ENCODE measurements at regions not wholly inside any gene's neighbourhood (a gene's known extent, or its start where the extent isn't known, plus 50 kb on each side); places are given as distances from the start of the nearest gene placed in this dataset.
"Not testable (repeated sequence)": the region's sequence is repeated elsewhere in the genome, so short reads cannot be mapped to it uniquely, and the experiment has no call there.

DNA sequence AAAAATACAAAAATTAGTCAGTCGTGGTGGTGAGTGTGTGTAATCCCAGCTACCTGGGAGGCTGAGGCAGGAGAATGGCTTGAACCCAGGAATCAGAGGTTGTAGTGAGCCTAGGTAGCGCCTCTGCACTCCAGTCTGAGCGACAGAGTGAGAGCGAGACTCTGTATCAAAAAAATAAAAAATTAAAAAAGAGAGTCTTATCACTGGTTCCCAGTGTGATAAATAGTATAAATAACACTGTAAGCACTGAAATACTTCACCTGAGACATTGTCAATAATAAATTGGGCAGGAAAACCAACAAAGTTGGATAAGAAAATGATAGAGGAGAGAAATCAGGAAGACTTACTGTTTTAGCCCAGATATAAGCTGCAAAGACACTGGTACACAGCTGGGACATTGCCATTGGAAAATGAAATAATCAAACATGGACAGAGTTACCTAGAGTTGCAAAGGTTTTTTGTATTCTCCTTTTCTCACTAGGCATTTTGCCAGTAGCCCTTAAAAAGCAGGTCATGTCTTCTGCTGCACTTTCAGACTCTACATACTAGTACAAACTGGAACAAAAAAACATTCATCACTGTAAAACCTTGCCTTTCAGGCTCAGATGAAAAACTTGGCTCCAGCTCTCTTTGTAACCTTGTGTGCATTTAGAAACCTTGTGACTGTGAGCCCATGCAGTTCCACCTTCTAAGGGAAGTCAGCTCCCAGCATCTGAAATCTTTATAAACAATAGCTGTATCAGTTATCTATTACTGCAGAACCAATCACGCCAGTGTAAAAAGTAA is 55.0 kb upstream of the PPP1R2C start:
- Histone ChIP-seq H3K9me3 (no peaks in the 10 kb centered on the region), H3K4me3 (no peak overlapping the region), H3K36me3 (no peaks in the 10 kb centered on the region), H3K27me3 (no peaks in the 10 kb centered on the region), H3K27ac (no peak overlapping the region), H3K4me1 (no peaks in the 10 kb centered on the region)
- DNase-seq (ENCODE audit: low spot score in 2 of 2), result no peak
- intact Hi-C loops (cut with DNase I), result no loop called here
- TF ChIP-seq, protein P1, sequence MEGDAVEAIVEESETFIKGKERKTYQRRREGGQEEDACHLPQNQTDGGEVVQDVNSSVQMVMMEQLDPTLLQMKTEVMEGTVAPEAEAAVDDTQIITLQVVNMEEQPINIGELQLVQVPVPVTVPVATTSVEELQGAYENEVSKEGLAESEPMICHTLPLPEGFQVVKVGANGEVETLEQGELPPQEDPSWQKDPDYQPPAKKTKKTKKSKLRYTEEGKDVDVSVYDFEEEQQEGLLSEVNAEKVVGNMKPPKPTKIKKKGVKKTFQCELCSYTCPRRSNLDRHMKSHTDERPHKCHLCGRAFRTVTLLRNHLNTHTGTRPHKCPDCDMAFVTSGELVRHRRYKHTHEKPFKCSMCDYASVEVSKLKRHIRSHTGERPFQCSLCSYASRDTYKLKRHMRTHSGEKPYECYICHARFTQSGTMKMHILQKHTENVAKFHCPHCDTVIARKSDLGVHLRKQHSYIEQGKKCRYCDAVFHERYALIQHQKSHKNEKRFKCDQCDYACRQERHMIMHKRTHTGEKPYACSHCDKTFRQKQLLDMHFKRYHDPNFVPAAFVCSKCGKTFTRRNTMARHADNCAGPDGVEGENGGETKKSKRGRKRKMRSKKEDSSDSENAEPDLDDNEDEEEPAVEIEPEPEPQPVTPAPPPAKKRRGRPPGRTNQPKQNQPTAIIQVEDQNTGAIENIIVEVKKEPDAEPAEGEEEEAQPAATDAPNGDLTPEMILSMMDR (IDR thresholded peaks at IDR 0.05), result no peak

DNA sequence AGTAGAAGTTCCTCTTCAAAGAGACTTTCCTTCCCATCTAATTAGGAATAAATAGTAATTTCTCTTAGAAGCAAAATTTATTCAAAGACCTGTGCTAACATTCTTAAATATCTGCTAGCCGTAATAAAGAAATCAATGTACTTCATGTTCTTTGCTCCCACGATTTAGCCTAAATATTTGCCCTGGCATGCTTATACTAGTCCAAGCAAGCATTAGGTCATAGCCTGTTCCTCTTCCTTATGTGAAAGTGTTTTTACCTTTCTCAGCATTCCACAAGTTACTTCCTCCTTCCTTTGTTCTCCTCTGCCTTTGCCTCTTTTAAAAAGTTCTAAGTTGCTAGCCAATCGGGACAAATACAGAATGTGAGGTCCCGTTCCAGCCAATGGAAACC is 55.6 kb upstream of the PPP1R2C start:
- H3K4me3 ChIP-seq; intact Hi-C loops (cut with DNase I); H3K9me3 ChIP-seq; H3K27ac ChIP-seq; DNase-seq (ENCODE audit: low spot score in 2 of 2); H3K27me3 ChIP-seq; H3K36me3 ChIP-seq; H3K4me1 ChIP-seq: not testable (repeated sequence)

DNA sequence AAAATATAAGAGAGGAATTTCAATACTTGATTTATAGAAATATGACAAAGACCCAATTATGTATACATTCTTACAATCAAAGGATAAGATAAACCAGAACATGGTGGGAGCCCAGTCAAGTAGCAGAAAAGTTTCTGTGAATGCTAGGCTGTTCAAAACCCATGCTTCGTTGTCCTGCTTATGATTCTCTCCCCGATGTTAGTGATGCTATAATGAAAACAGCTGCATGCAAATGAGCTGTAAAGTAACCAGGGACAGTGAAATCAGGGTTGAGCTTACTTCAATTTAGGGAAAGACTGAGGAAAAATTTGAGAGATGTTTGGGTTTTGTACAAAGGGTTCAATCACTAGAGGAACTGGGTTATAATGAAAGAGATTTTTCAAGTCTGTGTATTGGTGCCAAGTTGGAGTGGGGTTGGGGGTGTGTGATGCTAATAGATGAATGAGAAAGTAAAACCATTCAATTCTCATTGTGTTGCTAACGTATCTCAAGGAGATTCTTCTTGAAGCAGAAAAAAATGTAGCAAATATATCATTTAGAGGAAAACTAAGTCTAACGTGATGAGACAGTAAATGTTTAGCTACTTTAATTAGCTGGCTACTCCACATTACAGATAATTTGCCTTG is 59.3 kb upstream of the PPP1R2C start:
- H3K4me1 ChIP-seq, result no peaks in the 10 kb centered on the region

DNA sequence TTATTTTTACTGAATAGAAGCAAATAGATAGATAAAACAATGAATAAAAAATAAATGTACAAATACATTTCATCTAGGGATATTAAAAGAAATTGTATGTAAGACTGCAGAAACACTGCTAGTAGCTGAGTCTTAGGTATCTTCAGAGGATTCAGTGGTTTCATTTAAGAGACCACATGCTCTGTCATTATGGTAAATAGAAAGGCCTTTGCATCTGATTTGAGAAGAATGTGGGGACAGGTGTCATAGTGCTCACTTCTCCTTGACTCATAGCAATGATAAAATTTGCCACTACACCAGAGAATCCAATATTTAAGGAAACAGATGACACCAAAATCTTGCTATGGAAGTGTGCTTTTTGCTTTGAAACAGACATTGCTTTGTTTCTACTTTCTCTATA is 59.8 kb upstream of the PPP1R2C start:
- Histone ChIP-seq H3K27me3 (no peaks in the 10 kb centered on the region), H3K27ac (no peak overlapping the region), H3K4me1 (no peaks in the 10 kb centered on the region), H3K9me3 (no peaks in the 10 kb centered on the region), H3K4me3 (no peak overlapping the region), H3K36me3 (no peaks in the 10 kb centered on the region)
- TF ChIP-seq, protein P1 (IDR thresholded peaks at IDR 0.05), result no peak
- no peak for DNase-seq (ENCODE audit: low spot score in 2 of 2)
- intact Hi-C loops (cut with DNase I), result no loop called here

More for the DNA sequence above, 59.3 kb upstream of the PPP1R2C start:
- H3K9me3 ChIP-seq, result no peaks in the 10 kb centered on the region
- H3K27ac ChIP-seq, result no peak overlapping the region
- no peaks in the 10 kb centered on the region for H3K36me3 ChIP-seq
- H3K4me3 ChIP-seq, result no peak overlapping the region
- no peak for DNase-seq (ENCODE audit: low spot score in 2 of 2)
- intact Hi-C loops (cut with DNase I), result no loop called here
- no peaks in the 10 kb centered on the region for H3K27me3 ChIP-seq
- TF ChIP-seq, protein P1 (IDR thresholded peaks at IDR 0.05), result no peak

DNA sequence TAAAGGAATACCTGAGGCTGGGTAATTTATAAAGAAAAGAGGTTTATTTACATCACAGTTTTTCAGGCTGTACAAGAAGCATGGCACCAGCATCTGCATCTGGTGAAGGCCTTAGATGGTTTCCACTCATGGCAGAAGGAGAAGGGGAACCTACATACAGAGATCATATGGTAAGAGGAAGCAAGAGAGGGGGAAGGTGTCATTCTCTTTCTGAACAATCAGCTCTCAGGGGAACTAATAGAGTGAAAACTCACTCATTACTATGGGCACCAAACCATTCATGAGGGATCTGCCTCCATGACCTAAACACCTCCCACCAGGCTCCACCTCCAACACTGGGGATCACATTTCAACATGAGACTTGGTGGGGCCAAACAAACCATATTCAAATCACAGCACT is 61.7 kb upstream of the PPP1R2C start:
- Histone ChIP-seq H3K36me3 (no peaks in the 10 kb centered on the region), H3K27ac (no peak overlapping the region), H3K4me1 (no peaks in the 10 kb centered on the region), H3K9me3 (no peaks in the 10 kb centered on the region), H3K27me3 (no peaks in the 10 kb centered on the region), H3K4me3 (no peak overlapping the region)
- DNase-seq (ENCODE audit: low spot score in 2 of 2), result no peak
- intact Hi-C loops (cut with DNase I), result no loop called here
- TF ChIP-seq, protein P1 (IDR thresholded peaks at IDR 0.05), result no peak

DNA sequence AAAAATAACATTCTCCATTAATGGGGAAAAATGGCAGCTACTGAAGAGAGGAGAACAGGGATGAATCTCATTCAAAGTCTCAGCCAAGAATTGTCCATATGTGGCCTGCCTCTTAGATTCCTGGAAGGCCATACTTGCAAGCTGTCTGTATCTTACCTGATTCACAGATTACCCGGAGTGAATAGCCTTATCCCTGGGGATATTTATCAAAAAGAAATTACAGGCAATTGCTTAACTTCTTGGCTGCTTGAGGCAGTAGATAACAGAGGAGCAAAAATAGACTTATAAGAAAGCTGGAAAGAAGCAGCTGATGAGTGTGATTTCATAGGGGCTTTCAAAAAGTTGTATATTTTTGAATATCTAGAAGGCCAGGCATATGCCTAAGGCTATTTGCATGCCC is 68.8 kb upstream of the PPP1R2C start:
- intact Hi-C loops (cut with DNase I), result no loop called here
- Histone ChIP-seq H3K9me3 (peaks cover 0 to 12% of the 10 kb centered on the region in 2 donors), H3K36me3 (no peaks in the 10 kb centered on the region), H3K4me3 (no peak overlapping the region), H3K27me3 (no peaks in the 10 kb centered on the region), H3K27ac (no peak overlapping the region), H3K4me1 (no peaks in the 10 kb centered on the region)
- no peak for DNase-seq (ENCODE audit: low spot score in 2 of 2)
- TF ChIP-seq, protein P1 (IDR thresholded peaks at IDR 0.05), result no peak

All from ascending aorta (tissue), 2 donors.